HepG2 (cell line): ENCODE measurements at regions not wholly inside any gene's neighbourhood (a gene's known extent, or its start where the extent isn't known, plus 50 kb on each side); places are given as distances from the start of the nearest gene placed in this dataset.

Source experiments
- CBX1 ChIP-seq: IDR thresholded peaks from one replicate; pipeline ENCODE4 v1.6.1; 2016; ENCODE audit warnings: antibody characterized with exemption, low read depth
- EZH2 ChIP-seq: conservative IDR thresholded peaks from 2 replicates; pipeline ENCODE4 v1.6.1; 2012; ENCODE audit warnings: mild to moderate bottlenecking, low read depth, low read length, moderate library complexity
- FOXM1 ChIP-seq: sonication (generic); formaldehyde crosslinking; IDR thresholded peaks from 2 replicates; pipeline ENCODE4 v1.5.0; 2020; ENCODE audit warnings: missing genetic modification reagents
- TF ChIP-seq, protein P1 (sequence below): sonication (generic); formaldehyde crosslinking; IDR thresholded peaks from 2 replicates; pipeline ENCODE4 v1.5.0; 2020; ENCODE audit warnings: mild to moderate bottlenecking, missing genetic modification reagents, moderate library complexity

DNA sequence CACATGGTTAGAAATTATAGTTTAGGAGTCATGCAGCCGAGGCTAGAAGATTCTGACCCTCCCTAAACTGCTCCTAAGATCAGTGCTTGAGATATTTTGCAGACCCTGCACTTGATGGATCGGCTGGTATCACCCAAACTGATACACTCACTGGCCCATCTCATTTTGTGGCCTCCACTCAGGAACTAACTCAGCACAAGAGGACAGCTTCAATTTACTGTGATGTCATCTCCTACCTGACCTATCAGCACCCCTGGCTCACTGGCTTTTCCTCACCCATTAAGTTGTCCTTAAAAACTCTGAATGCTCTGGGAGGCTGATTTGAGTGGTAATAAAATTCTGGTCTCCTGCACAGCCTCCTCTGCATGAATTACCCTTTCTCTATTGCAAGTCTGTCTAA is 450.9 kb downstream of the PCDH10 start:
- TF ChIP-seq CBX1, result no peak
- TF ChIP-seq FOXM1 (CRISPR knock-in tag), result no peak
- TF ChIP-seq, protein P1, sequence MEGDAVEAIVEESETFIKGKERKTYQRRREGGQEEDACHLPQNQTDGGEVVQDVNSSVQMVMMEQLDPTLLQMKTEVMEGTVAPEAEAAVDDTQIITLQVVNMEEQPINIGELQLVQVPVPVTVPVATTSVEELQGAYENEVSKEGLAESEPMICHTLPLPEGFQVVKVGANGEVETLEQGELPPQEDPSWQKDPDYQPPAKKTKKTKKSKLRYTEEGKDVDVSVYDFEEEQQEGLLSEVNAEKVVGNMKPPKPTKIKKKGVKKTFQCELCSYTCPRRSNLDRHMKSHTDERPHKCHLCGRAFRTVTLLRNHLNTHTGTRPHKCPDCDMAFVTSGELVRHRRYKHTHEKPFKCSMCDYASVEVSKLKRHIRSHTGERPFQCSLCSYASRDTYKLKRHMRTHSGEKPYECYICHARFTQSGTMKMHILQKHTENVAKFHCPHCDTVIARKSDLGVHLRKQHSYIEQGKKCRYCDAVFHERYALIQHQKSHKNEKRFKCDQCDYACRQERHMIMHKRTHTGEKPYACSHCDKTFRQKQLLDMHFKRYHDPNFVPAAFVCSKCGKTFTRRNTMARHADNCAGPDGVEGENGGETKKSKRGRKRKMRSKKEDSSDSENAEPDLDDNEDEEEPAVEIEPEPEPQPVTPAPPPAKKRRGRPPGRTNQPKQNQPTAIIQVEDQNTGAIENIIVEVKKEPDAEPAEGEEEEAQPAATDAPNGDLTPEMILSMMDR (CRISPR knock-in tag), result no peak
- TF ChIP-seq EZH2, result no peak
